ENCODE measurements at regions not wholly inside any gene's neighbourhood (a gene's known extent, or its start where the extent isn't known, plus 50 kb on each side); places are given as distances from the start of the nearest gene placed in this dataset.

GRCh38 chr12:19657732-19658130 lies 218.4 kb downstream of the AEBP2 start:
- H4K20me1 ChIP-seq (ENCODE audit: control insufficient read depth, extremely low read depth, insufficient read depth, low read length), result no peaks in the 10 kb centered on the region
- no peaks in the 10 kb centered on the region for H3K79me2 ChIP-seq (ENCODE audit: control insufficient read depth, insufficient read depth, low read length)
- no peaks in the 10 kb centered on the region for H3K27me3 ChIP-seq (ENCODE audit: control insufficient read depth, insufficient read depth, low read length)
- TF ChIP-seq CTCF (conservative IDR thresholded peaks at IDR 0.05 in 1 of 2, IDR thresholded peaks at IDR 0.05 in 1 of 2; ENCODE audit: low read depth in 1 of 2, low read length in 2 of 2), result no peak
- no peak for TF ChIP-seq EZH2 (IDR thresholded peaks at IDR 0.05; ENCODE audit: low read length, missing control alignments)
- no peak for DNase-seq (ENCODE audit: low read depth in 2 of 2)
- no peak overlapping the region for H3K9ac ChIP-seq (ENCODE audit: insufficient read depth, low read length)
- no peak overlapping the region for H3K4me2 ChIP-seq (ENCODE audit: extremely low read depth, insufficient read depth, low read length)
- no peak overlapping the region for H3K27ac ChIP-seq (ENCODE audit: insufficient read depth, low read length)
- no peak overlapping the region for H3K4me3 ChIP-seq (replicated peaks in 1 of 4; ENCODE audit: control extremely low read depth in 1 of 4, insufficient read depth in 1 of 4, low read depth in 3 of 4, low read length in 4 of 4)
- no peak overlapping the region for H2AFZ ChIP-seq (ENCODE audit: low read length)
- peaks cover 5% of the 10 kb centered on the region for H3K4me1 ChIP-seq (ENCODE audit: control insufficient read depth, extremely low read depth, insufficient read depth, low read length)
- H3K36me3 ChIP-seq (ENCODE audit: control insufficient read depth, insufficient read depth, low read length), result no peaks in the 10 kb centered on the region
- no peaks in the 10 kb centered on the region for H3K9me3 ChIP-seq (ENCODE audit: control insufficient read depth, insufficient read depth, low read depth, low read length)

GRCh38 chr12:19659086-19659485 lies 219.8 kb downstream of the AEBP2 start:
- Histone ChIP-seq H3K9ac (ENCODE audit: insufficient read depth, low read length) (no peak overlapping the region), H3K79me2 (ENCODE audit: control insufficient read depth, insufficient read depth, low read length) (no peaks in the 10 kb centered on the region), H3K27ac (ENCODE audit: insufficient read depth, low read length) (no peak overlapping the region), H3K36me3 (ENCODE audit: control insufficient read depth, insufficient read depth, low read length) (no peaks in the 10 kb centered on the region), H3K9me3 (ENCODE audit: control insufficient read depth, insufficient read depth, low read depth, low read length) (no peaks in the 10 kb centered on the region), H3K4me1 (ENCODE audit: control insufficient read depth, extremely low read depth, insufficient read depth, low read length) (peaks cover 4% of the 10 kb centered on the region), H4K20me1 (ENCODE audit: control insufficient read depth, extremely low read depth, insufficient read depth, low read length) (no peaks in the 10 kb centered on the region), H3K4me2 (ENCODE audit: extremely low read depth, insufficient read depth, low read length) (no peak overlapping the region), H3K27me3 (ENCODE audit: control insufficient read depth, insufficient read depth, low read length) (no peaks in the 10 kb centered on the region), H3K4me3 (replicated peaks in 1 of 4; ENCODE audit: control extremely low read depth in 1 of 4, insufficient read depth in 1 of 4, low read depth in 3 of 4, low read length in 4 of 4) (no peak overlapping the region), H2AFZ (ENCODE audit: low read length) (no peak overlapping the region)
- DNase-seq (ENCODE audit: low read depth in 2 of 2), result peak in 1 of 2 donors; percentile 19
- TF ChIP-seq CTCF (conservative IDR thresholded peaks at IDR 0.05 in 1 of 2, IDR thresholded peaks at IDR 0.05 in 1 of 2; ENCODE audit: low read depth in 1 of 2, low read length in 2 of 2), result no peak
- TF ChIP-seq EZH2 (IDR thresholded peaks at IDR 0.05; ENCODE audit: low read length, missing control alignments), result no peak

- Histone ChIP-seq H3K27ac (ENCODE audit: insufficient read depth, low read length) (no peak overlapping the region), H3K36me3 (ENCODE audit: control insufficient read depth, insufficient read depth, low read length) (no peaks in the 10 kb centered on the region), H3K4me3 (replicated peaks in 1 of 4; ENCODE audit: control extremely low read depth in 1 of 4, insufficient read depth in 1 of 4, low read depth in 3 of 4, low read length in 4 of 4) (no peak overlapping the region), H3K4me1 (ENCODE audit: control insufficient read depth, extremely low read depth, insufficient read depth, low read length) (no peaks in the 10 kb centered on the region), H4K20me1 (ENCODE audit: control insufficient read depth, extremely low read depth, insufficient read depth, low read length) (no peaks in the 10 kb centered on the region), H3K27me3 (ENCODE audit: control insufficient read depth, insufficient read depth, low read length) (no peaks in the 10 kb centered on the region), H3K4me2 (ENCODE audit: extremely low read depth, insufficient read depth, low read length) (no peak overlapping the region), H2AFZ (ENCODE audit: low read length) (no peak overlapping the region), H3K9ac (ENCODE audit: insufficient read depth, low read length) (no peak overlapping the region), H3K9me3 (ENCODE audit: control insufficient read depth, insufficient read depth, low read depth, low read length) (no peaks in the 10 kb centered on the region), H3K79me2 (ENCODE audit: control insufficient read depth, insufficient read depth, low read length) (no peaks in the 10 kb centered on the region)
- DNase-seq (ENCODE audit: low read depth in 2 of 2), result peak in 1 of 2 donors; percentile 14
- TF ChIP-seq EZH2 (IDR thresholded peaks at IDR 0.05; ENCODE audit: low read length, missing control alignments) (no peak), CTCF (conservative IDR thresholded peaks at IDR 0.05 in 1 of 2, IDR thresholded peaks at IDR 0.05 in 1 of 2; ENCODE audit: low read depth in 1 of 2, low read length in 2 of 2) (no peak)
These were observed 220.2 kb downstream of the AEBP2 start for GRCh38 chr12:19659501-19659900.

All from fibroblast of lung (primary cell).